NCI-H1436 (cell line): ENCODE measurements at regions not wholly inside any gene's neighbourhood (a gene's known extent, or its start where the extent isn't known, plus 50 kb on each side); places are given as distances from the start of the nearest gene placed in this dataset.

ENCODE experiments used
- DNase-seq: peaks from one replicate; lab custom pipeline; 2025; lab: John Stamatoyannopoulos, UW

GRCh38 chr2:128554151-128554769 lies 235.6 kb upstream of the HS6ST1 start:
- no peak for DNase-seq

- no peak for DNase-seq
Observed at GRCh38 chr2:128555433-128555832, 236.8 kb upstream of the HS6ST1 start.

- DNase-seq = no peak
Observed at GRCh38 chr2:128556089-128556488, 237.4 kb upstream of the HS6ST1 start.

GRCh38 chr2:128556633-128557032 lies 238.0 kb upstream of the HS6ST1 start:
- DNase-seq = no peak

- DNase-seq = no peak
Observed at GRCh38 chr2:128557069-128557468, 238.4 kb upstream of the HS6ST1 start.

- no peak for DNase-seq
Observed at GRCh38 chr2:128557831-128558241, 239.2 kb upstream of the HS6ST1 start.

GRCh38 chr2:128558441-128558840 lies 239.8 kb upstream of the HS6ST1 start:
- DNase-seq = no peak

- DNase-seq = no peak
Observed at GRCh38 chr2:128558895-128559532, 240.3 kb upstream of the HS6ST1 start.

GRCh38 chr2:128559533-128560515 lies 241.2 kb upstream of the HS6ST1 start:
- DNase-seq = no peak

- DNase-seq = no peak
Observed at GRCh38 chr2:128560718-128561117, 242.1 kb upstream of the HS6ST1 start.

GRCh38 chr2:128562471-128563347 lies 244.0 kb upstream of the HS6ST1 start:
- no peak for DNase-seq

- DNase-seq = no peak
Observed at GRCh38 chr2:128563348-128563687, 244.7 kb upstream of the HS6ST1 start.

GRCh38 chr2:128564131-128564530 lies 245.5 kb upstream of the HS6ST1 start:
- DNase-seq = no peak

- no peak for DNase-seq
Observed at GRCh38 chr2:128564551-128564950, 245.9 kb upstream of the HS6ST1 start.

- no peak for DNase-seq
Observed at GRCh38 chr2:128565441-128565840, 246.8 kb upstream of the HS6ST1 start.

- DNase-seq = no peak
Observed at GRCh38 chr2:128566671-128567070, 248.0 kb upstream of the HS6ST1 start.

- DNase-seq = no peak
Observed at GRCh38 chr2:128568106-128568505, 249.4 kb upstream of the HS6ST1 start.

- DNase-seq = no peak
Observed at GRCh38 chr2:128573116-128573515, 254.4 kb upstream of the HS6ST1 start.

GRCh38 chr2:128573531-128573930 lies 254.9 kb upstream of the HS6ST1 start:
- DNase-seq = no peak

- no peak for DNase-seq
Observed at GRCh38 chr2:128577141-128577930, 258.7 kb upstream of the HS6ST1 start.
